CD8-positive, alpha-beta memory T cell (primary cell): ENCODE measurements at regions not wholly inside any gene's neighbourhood (a gene's known extent, or its start where the extent isn't known, plus 50 kb on each side); places are given as distances from the start of the nearest gene placed in this dataset.

Source experiments
- CTCF ChIA-PET: fragments of 350-600 bp; sonication (Branson Sonifier 250); formaldehyde crosslinking; loops from one replicate; lab custom pipeline; 2021; ENCODE audit warnings: antibody characterized with exemption; lab: Charles Lee
- POLR2A ChIA-PET: fragments of 350-600 bp; sonication (Branson Sonifier 250); formaldehyde crosslinking; loops from one replicate; lab custom pipeline; 2021; ENCODE audit warnings: antibody characterized with exemption; lab: Charles Lee
- DNase-seq, 5 donors: peaks; one replicate each; pipeline versions ENCODE4 v3.0.0 to v3.0.0-alpha.2; 2020 to 2022; ENCODE audit warnings: mixed read lengths in 1 of 5
- H3K27ac ChIP-seq: one replicate; pipeline ENCODE4 v1.7.0; 2013; ENCODE audit warnings: low read depth, mild to moderate bottlenecking, low read length, moderate library complexity
- H3K27me3 ChIP-seq: 2 replicates; pipeline ENCODE4 v1.7.0; 2013; ENCODE audit warnings: low read length, mild to moderate bottlenecking; ENCODE audit not compliant: insufficient read depth, poor library complexity, severe bottlenecking
- H3K36me3 ChIP-seq: 2 replicates; pipeline ENCODE4 v1.7.0; 2013; ENCODE audit warnings: mild to moderate bottlenecking, low read length, moderate library complexity; ENCODE audit not compliant: insufficient read depth
- H3K4me1 ChIP-seq: 2 replicates; pipeline ENCODE4 v1.7.0; 2013; ENCODE audit warnings: mild to moderate bottlenecking, low read length, moderate library complexity; ENCODE audit not compliant: insufficient read depth
- H3K4me3 ChIP-seq: 2 replicates; pipeline ENCODE4 v1.7.0; 2013; ENCODE audit warnings: mild to moderate bottlenecking, low read length
- H3K9me3 ChIP-seq: 2 replicates; pipeline ENCODE4 v1.7.0; 2013; ENCODE audit warnings: mild to moderate bottlenecking, low read length
- H3K27ac Mint-ChIP-seq, 8 donors: one replicate each; pipeline ENCODE4 v1.8.0; 2020 to 2021; ENCODE audit warnings: mixed read lengths in 8 of 8, mild to moderate bottlenecking in 6 of 8, inconsistent platforms in 3 of 8, moderate library complexity in 3 of 8
- H3K27me3 Mint-ChIP-seq, 2 donors: one replicate each; pipeline ENCODE4 v1.8.0; 2020 to 2021; ENCODE audit warnings: mixed read lengths in 2 of 2, mild to moderate bottlenecking in 1 of 2, moderate library complexity in 1 of 2
- H3K36me3 Mint-ChIP-seq, 3 donors: one replicate each; pipeline ENCODE4 v1.8.0; 2020 to 2021; ENCODE audit warnings: mixed read lengths in 3 of 3, inconsistent platforms in 1 of 3, mild to moderate bottlenecking in 1 of 3
- H3K4me1 Mint-ChIP-seq, 3 donors: one replicate each; pipeline ENCODE4 v1.8.0; 2020 to 2021; ENCODE audit warnings: mixed read lengths in 3 of 3, inconsistent platforms in 1 of 3, mild to moderate bottlenecking in 1 of 3
- H3K4me3 Mint-ChIP-seq, 7 donors: one replicate each; pipeline ENCODE4 v1.8.0; 2020 to 2021; ENCODE audit warnings: mixed read lengths in 7 of 7, mild to moderate bottlenecking in 6 of 7, moderate library complexity in 4 of 7, inconsistent platforms in 2 of 7
- H3K9me3 Mint-ChIP-seq, 5 donors: one replicate each; pipeline ENCODE4 v1.8.0; 2020 to 2022; ENCODE audit warnings: mixed read lengths in 5 of 5, mild to moderate bottlenecking in 3 of 5, moderate library complexity in 2 of 5, inconsistent platforms in 1 of 5

DNA sequence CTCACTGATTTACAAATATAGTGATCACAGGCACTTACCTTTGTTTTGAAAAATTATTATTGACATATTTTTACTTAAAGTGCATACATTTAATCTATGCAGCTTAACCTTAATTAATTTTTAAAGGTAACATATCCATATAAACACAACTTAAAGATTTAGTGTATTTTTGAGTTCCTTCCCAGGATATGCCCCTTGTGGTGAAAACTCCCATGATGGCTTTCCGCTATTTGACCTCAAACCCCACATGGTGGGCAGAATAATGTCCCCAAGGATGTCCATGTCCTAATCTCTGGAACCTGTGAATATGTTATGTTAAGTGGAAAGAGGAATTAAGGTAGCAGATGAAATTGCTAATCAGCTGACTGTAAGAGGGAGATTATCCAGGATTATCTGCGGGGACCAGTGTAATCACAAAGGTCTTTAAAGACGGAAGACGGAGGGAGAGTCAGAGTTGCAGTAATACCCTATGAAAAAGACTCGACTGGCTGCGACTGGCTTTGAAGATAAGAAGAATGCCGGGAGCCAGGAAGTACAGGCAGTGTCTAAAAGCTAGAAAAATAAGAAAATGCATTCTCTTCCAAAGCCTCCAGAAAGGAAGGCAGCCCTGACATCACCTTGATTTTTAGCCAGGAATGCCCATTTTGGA, 193.9 kb downstream of the ICE1 start:
- no peaks in the 10 kb centered on the region for H3K4me1 Mint-ChIP-seq

DNA sequence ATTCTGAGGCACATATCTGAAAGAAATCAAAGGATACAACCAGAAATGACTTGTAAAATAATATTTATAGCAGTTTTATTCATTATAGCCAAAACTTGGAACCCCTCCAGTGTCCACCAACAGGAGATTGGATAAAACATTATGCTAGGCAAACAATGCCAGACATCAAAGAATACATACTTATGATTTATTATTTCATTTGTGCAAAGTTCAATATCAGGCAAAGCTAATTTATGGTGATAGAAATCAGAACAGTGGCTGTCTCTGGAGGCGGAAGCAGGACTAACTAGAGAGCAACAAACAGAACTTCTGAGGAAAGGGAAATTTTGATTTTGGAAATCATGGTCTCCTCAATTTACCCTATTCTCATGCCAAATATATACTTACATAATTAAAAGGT, 193.1 kb downstream of the ICE1 start:
- Histone ChIP-seq H3K27me3 (no peaks in the 10 kb centered on the region), H3K9me3 (no peaks in the 10 kb centered on the region), H3K36me3 (no peaks in the 10 kb centered on the region), H3K4me3 (no peak overlapping the region), H3K27ac (no peak overlapping the region), H3K4me1 (no peaks in the 10 kb centered on the region)
- POLR2A ChIA-PET = no interaction called here
- CTCF ChIA-PET = no interaction called here
- H3K4me1 Mint-ChIP-seq = no peaks in the 10 kb centered on the region
- no peaks in the 10 kb centered on the region for H3K36me3 Mint-ChIP-seq
- no peak overlapping the region for H3K4me3 Mint-ChIP-seq
- DNase-seq = no peak
- H3K9me3 Mint-ChIP-seq = peaks cover 0 to 3% (median 0%) of the 10 kb centered on the region in 5 donors
- peaks cover 6 to 26% of the 10 kb centered on the region in 2 donors for H3K27me3 Mint-ChIP-seq
- H3K27ac Mint-ChIP-seq = no peak overlapping the region

More for the DNA sequence above, 193.9 kb downstream of the ICE1 start:
- H3K9me3 Mint-ChIP-seq = peaks cover 0 to 3% (median under 1%) of the 10 kb centered on the region in 5 donors
- H3K27me3 ChIP-seq = no peaks in the 10 kb centered on the region
- POLR2A ChIA-PET = no interaction called here
- no peak overlapping the region for H3K4me3 Mint-ChIP-seq
- CTCF ChIA-PET = no interaction called here
- no peaks in the 10 kb centered on the region for H3K9me3 ChIP-seq
- peaks cover 6 to 26% of the 10 kb centered on the region in 2 donors for H3K27me3 Mint-ChIP-seq
- H3K36me3 Mint-ChIP-seq = no peaks in the 10 kb centered on the region
- H3K4me3 ChIP-seq = no peak overlapping the region
- H3K27ac ChIP-seq = no peak overlapping the region
- H3K36me3 ChIP-seq = no peaks in the 10 kb centered on the region
- H3K27ac Mint-ChIP-seq = no peak overlapping the region
- DNase-seq = no peak
- H3K4me1 ChIP-seq = no peaks in the 10 kb centered on the region

DNA sequence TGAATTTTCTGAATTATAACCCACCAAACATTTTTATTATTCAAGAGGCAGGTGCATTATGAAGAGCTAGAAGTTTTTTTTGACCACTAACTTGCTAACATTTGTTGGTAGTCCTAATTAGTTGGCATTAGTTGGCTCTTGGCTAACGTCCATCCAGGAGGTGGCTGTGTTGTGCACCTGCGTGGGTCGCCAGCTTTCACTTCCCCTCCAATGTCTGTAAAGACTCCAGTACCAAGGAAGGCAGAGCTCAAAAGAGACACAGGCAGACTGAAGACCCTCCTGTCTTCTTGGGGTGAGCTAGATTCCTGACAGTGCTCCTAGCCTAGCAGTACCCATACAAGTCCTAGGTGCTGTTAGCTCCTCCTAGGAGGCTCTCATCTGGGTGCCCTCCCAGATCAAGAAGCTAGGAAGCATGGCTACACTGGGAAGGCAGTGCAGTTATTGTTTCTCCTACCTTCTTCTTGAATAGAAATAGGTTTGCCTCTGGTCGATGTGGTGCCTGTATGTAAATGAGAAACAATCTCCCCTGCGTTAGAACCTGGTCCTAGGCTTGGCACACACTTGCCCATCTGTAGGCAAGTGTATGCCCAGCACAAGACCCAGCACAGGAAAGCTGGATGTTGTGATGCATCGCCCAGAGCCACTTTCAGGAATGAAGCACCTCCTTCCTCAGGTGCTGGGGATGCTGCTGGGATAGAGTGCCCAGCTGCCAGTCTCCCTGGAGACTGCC, 190.9 kb downstream of the ICE1 start:
- Histone ChIP-seq H3K4me3 (no peak overlapping the region), H3K27me3 (no peaks in the 10 kb centered on the region), H3K4me1 (no peaks in the 10 kb centered on the region), H3K9me3 (no peaks in the 10 kb centered on the region), H3K27ac (no peak overlapping the region), H3K36me3 (no peaks in the 10 kb centered on the region)
- Mint-ChIP-seq H3K9me3 (no peaks in the 10 kb centered on the region), H3K27me3 (peaks cover 6 to 17% of the 10 kb centered on the region in 2 donors), H3K4me3 (no peak overlapping the region), H3K27ac (no peak overlapping the region), H3K36me3 (no peaks in the 10 kb centered on the region), H3K4me1 (no peaks in the 10 kb centered on the region)
- POLR2A ChIA-PET = no interaction called here
- CTCF ChIA-PET = no interaction called here
- no peak for DNase-seq

DNA sequence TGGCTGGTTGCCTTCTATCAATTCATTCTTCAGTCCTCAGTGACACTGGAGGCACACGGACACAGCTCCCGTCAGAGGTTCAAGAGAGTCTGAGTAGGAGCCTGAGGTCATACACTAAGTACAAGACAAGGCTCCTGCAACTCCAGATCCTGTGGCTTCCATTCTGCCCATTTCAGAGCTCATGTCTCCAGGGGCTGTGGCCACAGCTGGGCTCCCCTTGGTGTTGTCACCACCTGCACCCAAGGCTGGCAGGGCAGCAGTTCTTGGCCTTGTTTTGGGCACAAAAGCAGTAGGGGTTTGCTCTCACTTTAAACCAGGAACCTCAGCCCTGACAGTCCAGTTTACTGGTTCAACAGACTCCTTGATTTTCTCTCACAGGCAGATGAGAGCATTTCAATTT, 189.6 kb downstream of the ICE1 start:
- Mint-ChIP-seq H3K4me3 (no peak overlapping the region), H3K36me3 (no peaks in the 10 kb centered on the region), H3K27me3 (peaks cover 6 to 10% of the 10 kb centered on the region in 2 donors), H3K27ac (no peak overlapping the region), H3K4me1 (no peaks in the 10 kb centered on the region), H3K9me3 (no peaks in the 10 kb centered on the region)
- ChIA-PET POLR2A (no interaction called here), CTCF (no interaction called here)
- Histone ChIP-seq H3K27me3 (no peaks in the 10 kb centered on the region), H3K27ac (no peak overlapping the region), H3K4me1 (no peaks in the 10 kb centered on the region), H3K4me3 (no peak overlapping the region), H3K9me3 (no peaks in the 10 kb centered on the region), H3K36me3 (no peaks in the 10 kb centered on the region)
- no peak for DNase-seq

DNA sequence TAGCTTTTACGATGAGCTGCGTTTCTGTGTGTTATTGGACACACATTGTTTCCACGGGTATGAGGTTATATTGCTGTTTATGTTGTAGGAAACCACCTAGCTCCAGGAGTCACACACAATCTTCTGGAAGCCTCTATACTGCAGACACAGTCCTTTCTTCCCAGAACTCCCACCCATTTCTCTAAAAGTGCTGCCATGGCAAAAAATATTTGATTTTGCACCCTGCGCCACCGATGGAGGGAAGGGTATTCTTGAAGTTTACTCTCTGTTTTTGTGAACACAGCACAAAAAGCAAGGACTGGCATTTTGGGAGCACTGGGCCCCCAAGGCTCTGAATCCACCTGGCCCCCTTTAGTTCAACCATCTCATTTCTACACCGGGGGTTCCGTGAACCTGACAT, 187.5 kb downstream of the ICE1 start:
- H3K36me3 ChIP-seq = no peaks in the 10 kb centered on the region
- CTCF ChIA-PET = no interaction called here
- H3K27me3 ChIP-seq = no peaks in the 10 kb centered on the region
- no peak for DNase-seq
- H3K4me3 ChIP-seq = no peak overlapping the region
- Mint-ChIP-seq H3K27ac (no peak overlapping the region), H3K27me3 (peaks cover 0 to 7% of the 10 kb centered on the region in 2 donors), H3K9me3 (peaks cover 0 to 2% (median 0%) of the 10 kb centered on the region in 5 donors), H3K36me3 (no peaks in the 10 kb centered on the region), H3K4me3 (no peak overlapping the region), H3K4me1 (no peaks in the 10 kb centered on the region)
- no peaks in the 10 kb centered on the region for H3K9me3 ChIP-seq
- no peaks in the 10 kb centered on the region for H3K4me1 ChIP-seq
- POLR2A ChIA-PET = no interaction called here
- no peak overlapping the region for H3K27ac ChIP-seq

DNA sequence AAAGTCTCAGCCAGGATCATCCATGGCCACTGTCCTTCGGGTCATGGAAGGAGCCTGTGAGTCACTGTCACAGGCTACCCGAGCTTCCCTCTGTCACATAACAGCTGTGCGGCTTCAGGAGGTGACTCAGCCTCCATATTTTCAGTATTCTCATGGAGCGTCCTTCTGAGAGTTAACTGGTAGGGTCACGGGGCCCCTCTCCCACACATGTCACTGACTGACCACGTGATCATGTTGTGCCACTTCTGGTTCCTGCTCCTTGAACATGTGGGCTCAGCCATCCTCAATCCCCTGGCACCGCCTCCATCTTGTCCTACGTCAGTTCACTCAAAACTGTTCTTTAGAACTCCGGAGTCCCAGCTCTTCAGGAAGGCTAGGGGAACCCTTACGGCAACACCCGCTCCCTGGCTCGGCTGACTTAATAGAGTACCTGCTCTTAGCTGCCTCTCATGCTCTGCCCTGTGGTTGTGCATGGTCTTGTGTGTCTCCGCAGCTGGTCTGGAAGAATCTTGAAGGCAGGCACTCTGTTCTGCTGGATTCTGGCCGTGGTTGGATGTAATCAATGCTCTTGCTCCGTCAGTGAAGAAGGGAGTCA, 182.8 kb downstream of the ICE1 start:
- no peaks in the 10 kb centered on the region for H3K36me3 Mint-ChIP-seq

DNA sequence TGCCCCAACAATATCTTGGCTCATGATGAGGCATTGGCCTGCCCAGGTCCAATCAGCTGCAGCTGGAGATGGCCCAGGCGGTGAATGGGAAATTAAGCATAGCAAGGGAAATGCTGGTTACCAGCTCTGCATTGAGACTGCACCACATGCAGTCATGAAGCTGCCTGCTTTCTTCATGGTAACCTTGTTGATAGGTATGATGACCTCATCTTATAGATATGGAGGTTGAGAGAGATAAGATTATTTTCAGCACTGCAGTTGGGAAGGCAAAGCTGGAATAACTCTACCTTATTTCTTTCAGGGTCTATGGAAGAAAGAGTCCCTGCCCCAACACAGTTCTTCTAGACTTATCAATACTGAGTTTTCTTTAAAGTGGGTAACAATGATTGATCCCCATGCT, 180.1 kb downstream of the ICE1 start:
- Mint-ChIP-seq H3K27ac (no peak overlapping the region), H3K27me3 (peaks cover 2 to 7% of the 10 kb centered on the region in 2 donors), H3K4me3 (no peak overlapping the region), H3K36me3 (no peaks in the 10 kb centered on the region), H3K9me3 (peaks cover 0 to 2% (median 0%) of the 10 kb centered on the region in 5 donors), H3K4me1 (no peaks in the 10 kb centered on the region)
- H3K36me3 ChIP-seq = no peaks in the 10 kb centered on the region
- no peak for DNase-seq
- ChIA-PET CTCF (no interaction called here), POLR2A (no interaction called here)
- no peaks in the 10 kb centered on the region for H3K4me1 ChIP-seq
- H3K4me3 ChIP-seq = no peak overlapping the region
- H3K9me3 ChIP-seq = no peaks in the 10 kb centered on the region
- no peaks in the 10 kb centered on the region for H3K27me3 ChIP-seq
- H3K27ac ChIP-seq = no peak overlapping the region

More for the DNA sequence above, 182.8 kb downstream of the ICE1 start:
- Histone ChIP-seq H3K9me3 (no peaks in the 10 kb centered on the region), H3K4me3 (no peak overlapping the region), H3K4me1 (no peaks in the 10 kb centered on the region), H3K27ac (no peak overlapping the region), H3K27me3 (no peaks in the 10 kb centered on the region), H3K36me3 (no peaks in the 10 kb centered on the region)
- Mint-ChIP-seq H3K27me3 (peaks cover 2 to 7% of the 10 kb centered on the region in 2 donors), H3K4me1 (no peaks in the 10 kb centered on the region), H3K9me3 (peaks cover 0 to 2% (median 0%) of the 10 kb centered on the region in 5 donors), H3K27ac (no peak overlapping the region), H3K4me3 (no peak overlapping the region)
- DNase-seq = no peak
- POLR2A ChIA-PET = no interaction called here
- CTCF ChIA-PET = no interaction called here

DNA sequence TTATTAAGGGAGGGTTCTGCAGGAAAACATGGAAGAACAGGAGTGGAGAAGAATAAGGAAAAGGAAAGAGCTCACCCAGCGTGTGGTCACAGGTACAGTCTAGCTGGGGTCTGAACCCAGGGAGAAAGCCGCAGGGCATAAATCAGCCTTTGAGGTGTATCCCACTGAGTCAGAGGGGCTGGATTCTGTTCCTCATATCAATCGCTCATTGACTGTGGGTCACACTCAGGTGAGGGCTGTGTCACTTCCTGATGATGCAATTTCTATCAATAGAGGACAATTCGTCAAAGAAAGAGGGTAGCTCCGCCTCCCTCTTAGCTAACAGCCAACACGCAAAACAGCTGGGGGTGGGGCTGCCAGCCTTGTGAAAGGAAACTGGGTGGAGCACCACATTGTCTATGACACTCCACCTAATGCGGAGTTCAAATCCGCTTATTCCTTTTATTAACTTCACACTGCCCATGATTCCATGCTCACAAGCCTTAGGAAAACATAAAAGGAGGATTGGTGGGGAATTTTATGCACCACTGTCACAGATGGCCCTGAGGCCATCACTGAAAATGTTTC, 176.2 kb downstream of the ICE1 start:
- Histone ChIP-seq H3K4me3 (no peak overlapping the region), H3K36me3 (no peaks in the 10 kb centered on the region), H3K27ac (no peak overlapping the region), H3K9me3 (no peaks in the 10 kb centered on the region), H3K4me1 (no peaks in the 10 kb centered on the region), H3K27me3 (no peaks in the 10 kb centered on the region)
- Mint-ChIP-seq H3K4me3 (no peak overlapping the region), H3K9me3 (peaks cover 0 to 2% (median 0%) of the 10 kb centered on the region in 5 donors), H3K36me3 (no peaks in the 10 kb centered on the region), H3K4me1 (no peaks in the 10 kb centered on the region), H3K27ac (no peak overlapping the region), H3K27me3 (peaks cover 0 to 3% of the 10 kb centered on the region in 2 donors)
- ChIA-PET CTCF (no interaction called here), POLR2A (no interaction called here)
- no peak for DNase-seq
